ENCODE measurements at regions not wholly inside any gene's neighbourhood (a gene's known extent, or its start where the extent isn't known, plus 50 kb on each side); places are given as distances from the start of the nearest gene placed in this dataset.
A peak's percentile ranks its signal among the peaks of the same experiment; 100 is the strongest.
"Not testable (repeated sequence)": the region's sequence is repeated elsewhere in the genome, so short reads cannot be mapped to it uniquely, and the experiment has no call there.

DNA sequence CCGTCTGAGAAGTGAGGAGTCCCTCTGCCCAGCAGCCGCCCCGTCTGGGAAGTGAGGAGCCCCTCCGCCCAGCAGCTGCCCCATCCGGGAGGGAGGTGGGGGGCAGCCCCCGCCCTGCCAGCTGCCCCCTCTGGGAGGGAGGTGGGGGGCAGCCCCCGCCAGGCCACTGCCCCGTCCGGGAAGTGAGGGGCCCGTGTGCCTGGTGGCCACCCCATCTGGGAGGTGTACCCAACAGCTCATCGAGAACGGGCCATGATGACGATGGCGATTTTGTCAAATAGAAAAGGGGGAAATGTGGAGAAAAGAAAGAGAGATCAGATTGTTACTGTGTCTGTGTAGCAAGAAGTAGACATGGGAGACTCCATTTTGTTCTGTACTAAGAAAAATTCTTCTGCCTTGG is 208.8 kb downstream of the KDM5D start:
- DNase-seq: not testable (repeated sequence)

GRCh38 chrY:19521976-19522375 is 222.6 kb downstream of the KDM5D start:
- no peak for DNase-seq

DNA sequence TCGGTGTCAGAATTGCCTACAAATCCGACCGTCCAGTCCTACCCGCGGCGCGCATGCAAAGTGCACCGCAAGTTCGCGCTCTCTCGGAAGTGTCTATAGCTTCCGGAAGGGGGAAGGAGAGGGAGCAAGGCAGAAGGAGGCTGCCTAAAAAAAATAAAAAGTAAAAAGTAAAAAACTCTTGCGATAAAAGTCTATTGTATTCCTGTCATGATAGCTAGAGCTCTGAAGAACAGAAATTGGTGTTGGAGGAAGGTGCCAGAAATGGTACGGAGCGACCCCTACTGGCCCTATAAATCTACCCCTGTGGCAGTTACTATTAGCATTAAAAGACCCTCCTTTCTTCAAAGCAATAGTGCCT is 241.5 kb downstream of the KDM5D start:
- DNase-seq: peak; percentile 30

GRCh38 chrY:19502169-19503091 is 242.1 kb downstream of the KDM5D start:
- DNase-seq: peak; percentile 5

GRCh38 chrY:19498556-19498955 is 246.0 kb downstream of the KDM5D start:
- no peak for DNase-seq

GRCh38 chrY:19487494-19487893 is 257.0 kb downstream of the KDM5D start:
- DNase-seq: no peak

DNA sequence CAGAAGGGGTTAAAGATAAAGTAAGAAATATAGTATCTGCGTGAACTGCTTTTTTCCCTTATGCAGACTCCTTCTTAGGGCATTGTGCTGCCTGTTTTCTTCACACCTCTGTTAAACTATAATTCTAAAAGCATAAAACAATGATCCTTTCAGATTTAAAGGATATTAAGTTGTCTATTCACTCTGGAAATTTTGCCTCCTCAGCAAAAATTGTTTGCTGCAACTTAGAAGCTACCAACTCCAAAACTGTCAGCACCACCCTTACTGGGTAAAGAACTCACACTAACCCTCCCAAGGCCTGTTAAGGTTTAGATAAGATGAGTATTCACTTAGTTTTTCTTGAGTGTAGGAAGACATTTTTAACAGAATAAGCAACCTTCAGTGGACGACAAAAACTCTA is 259.5 kb downstream of the KDM5D start:
- DNase-seq: no peak

- no peak for DNase-seq
Measured at GRCh38 chrY:19479141-19479540, 265.4 kb downstream of the KDM5D start.

GRCh38 chrY:19477959-19478358 is 266.6 kb downstream of the KDM5D start:
- DNase-seq: no peak

GRCh38 chrY:19465809-19466208 is 278.7 kb downstream of the KDM5D start:
- no peak for DNase-seq

- no peak for DNase-seq
Measured at GRCh38 chrY:19456855-19457448, 287.6 kb downstream of the KDM5D start.

DNA sequence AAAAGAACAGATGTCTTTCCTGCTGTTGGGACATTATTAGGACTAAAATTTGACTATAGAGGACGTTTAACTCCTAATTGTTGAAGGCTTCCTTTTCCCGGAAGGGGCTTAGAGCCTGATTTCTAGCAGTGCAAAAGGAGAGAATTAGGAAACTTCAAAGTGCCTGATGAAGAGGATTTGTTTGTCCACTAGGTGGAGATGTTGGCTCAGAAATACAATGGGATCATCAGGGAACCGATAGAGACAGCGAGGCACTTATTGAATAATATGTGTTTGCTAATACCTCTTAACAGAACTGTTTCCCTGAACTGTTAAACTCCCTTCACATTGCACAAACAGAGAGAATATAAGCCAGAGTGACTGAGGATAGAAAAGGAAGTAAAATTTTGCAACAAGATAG is 311.5 kb downstream of the KDM5D start:
- DNase-seq: no peak

DNA sequence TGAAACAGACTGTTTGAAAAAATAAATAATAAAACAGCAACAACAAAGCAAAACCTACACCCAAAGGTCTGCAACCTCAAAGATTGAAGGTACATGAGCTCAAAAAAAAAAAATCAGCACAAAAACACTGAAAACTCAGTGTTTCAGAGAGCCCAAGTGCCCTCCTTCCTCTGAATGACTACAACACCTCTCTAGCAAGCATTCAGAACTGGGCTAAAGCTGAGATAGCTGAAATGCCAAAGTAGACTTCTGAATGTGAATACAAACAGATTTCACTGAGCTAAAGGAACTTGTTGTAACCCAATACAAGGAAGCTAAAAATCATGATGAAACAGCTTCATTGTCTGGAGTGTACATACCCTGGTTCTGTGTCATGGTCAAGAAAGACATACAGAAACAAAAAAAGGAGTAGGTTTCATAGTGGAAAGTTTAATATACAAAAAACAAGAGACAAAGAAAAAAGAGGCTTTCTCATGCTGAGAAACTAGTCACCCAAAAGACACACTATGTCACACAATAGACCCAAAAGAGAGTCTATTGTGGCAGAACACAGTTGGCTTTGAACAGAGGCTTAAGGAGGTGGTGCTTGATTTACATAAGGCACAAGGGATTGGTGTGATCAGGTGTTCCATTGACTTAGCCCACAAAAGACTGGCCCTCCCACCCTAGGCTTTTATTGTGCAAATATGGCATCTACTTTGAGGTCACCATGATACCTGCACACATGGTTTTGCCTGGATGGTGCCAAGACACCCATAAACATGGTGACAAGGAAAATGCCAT is 316.6 kb downstream of the KDM5D start:
- no peak for DNase-seq

GRCh38 chrY:19427191-19427590 is 317.3 kb downstream of the KDM5D start:
- DNase-seq: not testable (repeated sequence)

DNA sequence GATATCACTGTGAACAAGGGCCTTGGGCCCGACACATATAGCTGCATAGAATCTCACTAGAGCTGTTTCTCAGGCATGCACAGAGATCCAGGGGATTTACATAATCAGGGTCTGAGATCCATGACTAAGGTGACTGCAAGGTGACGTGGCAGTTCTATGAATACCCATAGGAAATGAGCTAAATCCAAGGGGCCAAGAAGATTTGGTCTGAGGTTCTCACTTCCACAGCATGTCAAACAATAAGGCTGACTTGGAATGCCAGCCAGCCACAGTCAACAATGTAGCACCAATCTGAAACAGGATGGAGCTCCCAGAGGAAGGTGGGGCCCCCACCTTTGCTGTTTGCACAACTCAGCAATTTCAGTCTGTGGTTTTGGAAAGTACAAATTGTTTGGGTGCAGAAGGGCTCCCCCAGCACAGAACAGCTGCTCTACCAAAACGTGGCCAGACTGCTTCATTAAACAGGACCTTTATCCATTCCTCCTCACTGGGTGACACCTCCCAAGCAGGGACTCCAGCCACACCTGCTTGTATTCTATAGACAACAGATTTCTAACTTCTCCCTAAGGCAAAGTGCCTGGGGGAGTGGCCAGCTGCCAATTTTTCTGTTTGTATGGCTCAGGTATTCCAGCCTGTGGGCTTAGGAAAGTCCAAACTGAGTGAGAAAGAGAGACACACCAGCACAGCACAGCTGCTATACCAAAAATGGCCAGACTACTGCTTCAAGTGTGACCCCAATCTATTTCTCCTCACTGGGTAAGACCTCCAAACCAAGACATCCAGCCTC is 333.4 kb downstream of the KDM5D start:
- DNase-seq: no peak

DNA sequence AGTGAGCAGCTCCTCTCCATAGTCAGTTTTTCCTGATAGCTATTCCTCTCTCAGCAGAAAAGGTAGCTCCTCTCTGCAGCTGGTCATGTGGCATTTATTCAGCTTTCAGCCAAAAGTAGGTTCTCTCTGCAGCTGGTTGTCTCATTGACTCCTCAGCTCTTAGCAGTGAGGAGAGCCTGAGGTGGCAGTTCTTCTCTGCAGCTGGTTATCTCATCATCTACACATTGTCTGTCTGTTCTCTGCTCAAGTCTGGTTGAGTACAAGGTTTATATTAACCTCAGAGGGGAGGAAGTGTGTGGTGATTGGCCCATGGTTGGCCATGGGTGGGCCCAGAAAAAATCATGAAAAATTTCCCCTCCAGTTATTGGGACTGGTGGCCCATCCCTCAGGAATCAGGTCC is 338.3 kb downstream of the KDM5D start:
- no peak for DNase-seq

DNA sequence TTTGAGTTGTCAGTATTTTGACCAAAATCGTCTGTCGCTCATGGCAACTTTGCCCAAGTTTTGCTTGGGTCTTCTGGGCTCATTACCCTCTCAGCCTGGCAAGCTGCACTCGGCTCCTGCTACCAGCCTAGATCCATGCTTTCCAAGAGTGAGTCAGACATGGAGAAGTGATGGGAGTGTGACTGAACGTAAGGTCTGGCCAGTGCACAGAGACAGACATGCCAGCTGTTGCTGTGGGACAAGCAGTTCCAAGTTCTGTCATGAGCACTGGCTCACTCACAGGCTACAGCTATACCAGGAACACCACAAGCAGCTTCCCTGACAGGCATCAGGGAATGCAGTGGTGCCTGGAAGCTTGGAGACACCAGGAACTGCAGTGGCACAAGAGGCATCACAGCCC is 338.9 kb downstream of the KDM5D start:
- no peak for DNase-seq

- no peak for DNase-seq
Measured at GRCh38 chrY:19392876-19393275, 351.6 kb downstream of the KDM5D start.

DNA sequence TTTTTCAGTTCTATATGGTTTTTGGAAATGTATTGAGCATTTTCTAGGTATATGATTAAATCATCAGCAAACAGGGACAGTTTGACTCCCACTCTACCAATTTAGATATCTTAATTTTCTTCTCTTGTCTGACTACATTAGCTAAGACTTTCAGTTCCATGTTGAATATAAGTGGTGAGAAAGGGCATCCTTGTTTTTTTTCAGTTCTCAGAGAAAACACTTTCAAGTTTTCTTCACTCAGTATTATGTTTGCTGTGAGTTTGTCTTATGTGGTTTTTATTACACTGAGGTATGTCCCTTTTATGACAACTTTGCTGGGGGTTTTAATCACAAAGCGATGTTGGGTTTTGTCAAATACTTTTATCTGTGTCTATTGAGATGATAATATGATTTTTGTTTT is 352.6 kb downstream of the KDM5D start:
- no peak for DNase-seq

DNA sequence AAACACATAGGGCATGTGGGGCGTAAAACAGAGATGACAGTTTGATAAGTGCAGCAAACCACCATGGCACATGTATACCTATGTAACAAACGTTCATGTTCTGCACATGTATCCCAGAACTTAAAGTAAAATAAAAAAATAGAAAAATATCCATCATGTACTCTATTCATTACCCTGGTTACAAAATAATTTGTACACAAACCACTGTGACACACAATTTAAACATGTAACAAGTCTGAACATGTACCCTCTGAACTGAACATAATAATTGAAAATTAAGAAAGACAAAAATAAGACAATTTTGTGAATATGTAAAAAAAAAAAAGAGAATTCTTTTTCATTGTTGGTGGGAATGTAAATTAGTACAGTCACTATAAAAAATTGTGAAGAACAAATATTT is 379.2 kb downstream of the KDM5D start:
- DNase-seq: no peak

DNA sequence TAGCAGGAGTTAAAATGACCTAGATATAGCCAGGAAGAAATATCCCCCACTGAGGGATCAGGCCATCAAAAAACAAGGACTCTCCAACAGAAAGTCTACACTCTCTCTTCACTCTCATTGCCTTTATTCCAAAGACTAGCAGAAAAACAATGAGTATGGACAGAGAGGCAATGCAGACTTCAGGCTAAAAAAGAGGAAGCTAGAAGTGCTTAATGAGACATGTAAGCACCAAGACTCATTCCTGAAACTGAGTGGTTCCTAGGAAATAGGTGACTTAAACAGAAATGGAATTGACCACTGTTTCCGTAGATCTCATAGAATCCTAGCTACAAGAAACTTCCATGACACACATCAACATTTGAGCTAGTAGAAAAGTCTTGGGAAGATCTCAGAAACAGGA is 387.3 kb downstream of the KDM5D start:
- DNase-seq: no peak

DNA sequence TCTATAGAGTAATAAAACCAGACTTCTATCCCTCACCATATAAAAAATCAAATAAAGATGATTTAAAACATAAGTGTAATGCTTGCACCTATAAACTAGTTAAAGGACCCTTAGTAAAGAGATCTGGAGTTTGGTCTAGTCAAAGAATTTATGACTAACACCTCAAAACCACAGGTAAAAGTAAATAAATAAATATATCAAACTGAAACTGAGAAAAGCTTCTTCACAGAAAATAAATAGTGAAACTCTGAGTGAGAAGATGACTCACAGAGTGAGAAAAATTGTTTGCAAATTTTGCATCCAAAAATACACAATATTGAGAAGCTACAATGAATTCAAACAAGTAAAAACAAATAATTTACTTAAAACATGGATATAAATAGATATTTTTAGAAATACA is 387.8 kb downstream of the KDM5D start:
- no peak for DNase-seq

DNA sequence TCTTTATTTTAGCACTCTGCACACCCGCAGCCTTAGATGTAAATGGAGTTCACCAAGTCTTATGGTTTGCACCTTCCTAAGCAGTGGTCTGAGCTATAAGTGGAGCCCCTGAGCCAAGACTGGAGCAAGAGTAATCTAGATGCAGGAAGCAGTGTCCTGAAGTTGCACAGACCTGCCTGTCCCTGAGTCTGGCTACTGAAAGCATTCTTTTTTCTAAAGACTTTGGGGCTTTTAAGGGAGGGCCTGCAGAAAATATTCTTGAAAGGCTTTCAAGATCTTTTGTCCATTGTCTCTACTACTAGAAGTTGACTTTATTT is 389.7 kb downstream of the KDM5D start:
- DNase-seq: no peak
